ENCODE measurements at regions not wholly inside any gene's neighbourhood (a gene's known extent, or its start where the extent isn't known, plus 50 kb on each side); places are given as distances from the start of the nearest gene placed in this dataset.

- DNase-seq (ENCODE audit: low read depth, low spot score), result no peak
- H3K4me3 ChIP-seq (ENCODE audit: low read depth, low read length), result no peak overlapping the region
- in situ Hi-C loops (cut with HindIII; ENCODE audit: low sequenced_read_pairs), result no loop called here
- no peak for TF ChIP-seq CTCF (IDR thresholded peaks at IDR 0.05; ENCODE audit: low read depth, low read length)
Measured at GRCh38 chr7:17659126-17659525, 281.2 kb downstream of the SNX13 start.

GRCh38 chr7:17660116-17660515 lies 280.2 kb downstream of the SNX13 start:
- no peak overlapping the region for H3K4me3 ChIP-seq (ENCODE audit: low read depth, low read length)
- in situ Hi-C loops (cut with HindIII; ENCODE audit: low sequenced_read_pairs), result no loop called here
- no peak for TF ChIP-seq CTCF (IDR thresholded peaks at IDR 0.05; ENCODE audit: low read depth, low read length)
- peak; percentile 39 for DNase-seq (ENCODE audit: low read depth, low spot score)

GRCh38 chr7:17661982-17662585 lies 278.2 kb downstream of the SNX13 start:
- in situ Hi-C loops (cut with HindIII; ENCODE audit: low sequenced_read_pairs), result no loop called here
- no peak overlapping the region for H3K4me3 ChIP-seq (ENCODE audit: low read depth, low read length)
- TF ChIP-seq CTCF (IDR thresholded peaks at IDR 0.05; ENCODE audit: low read depth, low read length), result no peak
- peak; percentile 66 for DNase-seq (ENCODE audit: low read depth, low spot score)

GRCh38 chr7:17663061-17663675 lies 277.1 kb downstream of the SNX13 start:
- in situ Hi-C loops (cut with HindIII; ENCODE audit: low sequenced_read_pairs), result no loop called here
- H3K4me3 ChIP-seq (ENCODE audit: low read depth, low read length), result no peak overlapping the region
- DNase-seq (ENCODE audit: low read depth, low spot score), result peak; percentile 67
- no peak for TF ChIP-seq CTCF (IDR thresholded peaks at IDR 0.05; ENCODE audit: low read depth, low read length)

- DNase-seq (ENCODE audit: low read depth, low spot score), result no peak
- TF ChIP-seq CTCF (IDR thresholded peaks at IDR 0.05; ENCODE audit: low read depth, low read length), result no peak
- in situ Hi-C loops (cut with HindIII; ENCODE audit: low sequenced_read_pairs), result no loop called here
- H3K4me3 ChIP-seq (ENCODE audit: low read depth, low read length), result no peak overlapping the region
Measured at GRCh38 chr7:17665029-17665428, 275.3 kb downstream of the SNX13 start.

- TF ChIP-seq CTCF (IDR thresholded peaks at IDR 0.05; ENCODE audit: low read depth, low read length), result no peak
- in situ Hi-C loops (cut with HindIII; ENCODE audit: low sequenced_read_pairs), result no loop called here
- no peak overlapping the region for H3K4me3 ChIP-seq (ENCODE audit: low read depth, low read length)
- DNase-seq (ENCODE audit: low read depth, low spot score), result no peak
Measured at GRCh38 chr7:17668122-17668521, 272.2 kb downstream of the SNX13 start.

All from astrocyte of the spinal cord (primary cell).